ENCODE measurements at regions not wholly inside any gene's neighbourhood (a gene's known extent, or its start where the extent isn't known, plus 50 kb on each side); places are given as distances from the start of the nearest gene placed in this dataset.

GRCh38 chr12:91601054-91601453, 418.4 kb upstream of the DCN start:
- H3K27me3 ChIP-seq (ENCODE audit: low read length): no peaks in the 10 kb centered on the region
- no peaks in the 10 kb centered on the region for H3F3A ChIP-seq (ENCODE audit: insufficient read depth)
- no peak overlapping the region for H3K9ac ChIP-seq (ENCODE audit: low read length)
- no peak overlapping the region for H3K4me2 ChIP-seq (ENCODE audit: low read depth, low read length, poor library complexity, severe bottlenecking)
- TF ChIP-seq EZH2phosphoT487 (conservative IDR thresholded peaks at IDR 0.05; ENCODE audit: low read length): no peak
- no peak for TF ChIP-seq CTCF (IDR thresholded peaks at IDR 0.05; ENCODE audit: insufficient read depth, low read length, poor library complexity, severe bottlenecking)
- no peak overlapping the region for H3K4me3 ChIP-seq (ENCODE audit: insufficient read depth, low read length, poor library complexity, severe bottlenecking)
- no peaks in the 10 kb centered on the region for H3K79me2 ChIP-seq (ENCODE audit: insufficient read depth, low read length)
- H3K27ac ChIP-seq (ENCODE audit: low read depth, low read length): no peak overlapping the region
- no peaks in the 10 kb centered on the region for H4K20me1 ChIP-seq (ENCODE audit: low read depth, low read length)
- H3K36me3 ChIP-seq (ENCODE audit: low read length): no peaks in the 10 kb centered on the region
- H2AFZ ChIP-seq (ENCODE audit: low read depth, low read length, severe bottlenecking): no peak overlapping the region
- no peaks in the 10 kb centered on the region for H3K9me3 ChIP-seq (ENCODE audit: insufficient read depth, low read length)
- no peaks in the 10 kb centered on the region for H3K9me2 ChIP-seq (replicated peaks; ENCODE audit: insufficient read depth, low read length)

- no peaks in the 10 kb centered on the region for H3K9me3 ChIP-seq (ENCODE audit: insufficient read depth, low read length)
- H3K4me3 ChIP-seq (ENCODE audit: insufficient read depth, low read length, poor library complexity, severe bottlenecking): no peak overlapping the region
- no peaks in the 10 kb centered on the region for H3K79me2 ChIP-seq (ENCODE audit: insufficient read depth, low read length)
- no peak overlapping the region for H3K4me2 ChIP-seq (ENCODE audit: low read depth, low read length, poor library complexity, severe bottlenecking)
- no peaks in the 10 kb centered on the region for H3K9me2 ChIP-seq (replicated peaks; ENCODE audit: insufficient read depth, low read length)
- H3K36me3 ChIP-seq (ENCODE audit: low read length): no peaks in the 10 kb centered on the region
- TF ChIP-seq CTCF (IDR thresholded peaks at IDR 0.05; ENCODE audit: insufficient read depth, low read length, poor library complexity, severe bottlenecking): no peak
- no peak for TF ChIP-seq EZH2phosphoT487 (conservative IDR thresholded peaks at IDR 0.05; ENCODE audit: low read length)
- H2AFZ ChIP-seq (ENCODE audit: low read depth, low read length, severe bottlenecking): no peak overlapping the region
- H4K20me1 ChIP-seq (ENCODE audit: low read depth, low read length): no peaks in the 10 kb centered on the region
- no peaks in the 10 kb centered on the region for H3K27me3 ChIP-seq (ENCODE audit: low read length)
- no peaks in the 10 kb centered on the region for H3F3A ChIP-seq (ENCODE audit: insufficient read depth)
- no peak overlapping the region for H3K27ac ChIP-seq (ENCODE audit: low read depth, low read length)
- H3K9ac ChIP-seq (ENCODE audit: low read length): no peak overlapping the region
Observed at GRCh38 chr12:91594715-91595114, 412.1 kb upstream of the DCN start.

GRCh38 chr12:91591639-91591987, 409.0 kb upstream of the DCN start:
- Histone ChIP-seq H3K9me2 (replicated peaks; ENCODE audit: insufficient read depth, low read length) (no peaks in the 10 kb centered on the region), H3K9me3 (ENCODE audit: insufficient read depth, low read length) (no peaks in the 10 kb centered on the region), H3K79me2 (ENCODE audit: insufficient read depth, low read length) (no peaks in the 10 kb centered on the region), H3K4me3 (ENCODE audit: insufficient read depth, low read length, poor library complexity, severe bottlenecking) (no peak overlapping the region), H3K36me3 (ENCODE audit: low read length) (no peaks in the 10 kb centered on the region), H4K20me1 (ENCODE audit: low read depth, low read length) (no peaks in the 10 kb centered on the region), H3F3A (ENCODE audit: insufficient read depth) (no peaks in the 10 kb centered on the region), H2AFZ (ENCODE audit: low read depth, low read length, severe bottlenecking) (no peak overlapping the region), H3K27ac (ENCODE audit: low read depth, low read length) (no peak overlapping the region), H3K9ac (ENCODE audit: low read length) (no peak overlapping the region), H3K27me3 (ENCODE audit: low read length) (no peaks in the 10 kb centered on the region), H3K4me2 (ENCODE audit: low read depth, low read length, poor library complexity, severe bottlenecking) (no peak overlapping the region)
- TF ChIP-seq EZH2phosphoT487 (conservative IDR thresholded peaks at IDR 0.05; ENCODE audit: low read length) (no peak), CTCF (IDR thresholded peaks at IDR 0.05; ENCODE audit: insufficient read depth, low read length, poor library complexity, severe bottlenecking) (no peak)

Measured in SU-DHL-6 (cell line).